HG02588 (cell line): ENCODE measurements at regions not wholly inside any gene's neighbourhood (a gene's known extent, or its start where the extent isn't known, plus 50 kb on each side); places are given as distances from the start of the nearest gene placed in this dataset.
"Not testable (repeated sequence)": the region's sequence is repeated elsewhere in the genome, so short reads cannot be mapped to it uniquely, and the experiment has no call there.

Experiments used
- ATAC-seq: cut with Tn5 transposase; IDR thresholded peaks from one replicate; pipeline ENCODE4 v1.9.1; 2021; ENCODE audit warnings: mild to moderate bottlenecking, moderate library complexity; ENCODE audit not compliant: unreplicated experiment

GRCh38 chr1:95657248-95657647, 423.2 kb downstream of the RWDD3 start:
- ATAC-seq: no peak

GRCh38 chr1:95659166-95659565, 425.2 kb downstream of the RWDD3 start:
- no peak for ATAC-seq

- ATAC-seq: no peak
These were observed 425.6 kb downstream of the RWDD3 start for GRCh38 chr1:95659588-95659987.

GRCh38 chr1:95660736-95661135, 426.7 kb downstream of the RWDD3 start:
- no peak for ATAC-seq

- not testable (repeated sequence) for ATAC-seq
These were observed 429.5 kb downstream of the RWDD3 start for GRCh38 chr1:95663530-95663929.

- no peak for ATAC-seq
These were observed 434.2 kb downstream of the RWDD3 start for GRCh38 chr1:95668165-95668564.

- not testable (repeated sequence) for ATAC-seq
These were observed 435.6 kb downstream of the RWDD3 start for GRCh38 chr1:95669638-95670037.

- ATAC-seq: no peak
These were observed 437.1 kb downstream of the RWDD3 start for GRCh38 chr1:95671098-95671497.

GRCh38 chr1:95679262-95679661, 445.3 kb downstream of the RWDD3 start:
- no peak for ATAC-seq

GRCh38 chr1:95685081-95685480, 451.1 kb downstream of the RWDD3 start:
- no peak for ATAC-seq

GRCh38 chr1:95686217-95686616, 452.2 kb downstream of the RWDD3 start:
- no peak for ATAC-seq

GRCh38 chr1:95699149-95699953, 465.3 kb downstream of the RWDD3 start:
- no peak for ATAC-seq

- no peak for ATAC-seq
These were observed 467.6 kb downstream of the RWDD3 start for GRCh38 chr1:95701450-95702173.

- ATAC-seq: no peak
These were observed 469.0 kb downstream of the RWDD3 start for GRCh38 chr1:95703046-95703445.

- ATAC-seq: no peak
These were observed 482.1 kb downstream of the RWDD3 start for GRCh38 chr1:95716097-95716496.

GRCh38 chr1:95716550-95716949, 482.5 kb downstream of the RWDD3 start:
- ATAC-seq: no peak

- no peak for ATAC-seq
These were observed 489.3 kb downstream of the RWDD3 start for GRCh38 chr1:95723346-95723745.

- no peak for ATAC-seq
These were observed 494.8 kb downstream of the RWDD3 start for GRCh38 chr1:95728841-95729240.

GRCh38 chr1:95730986-95731385, 497.0 kb downstream of the RWDD3 start:
- no peak for ATAC-seq

- no peak for ATAC-seq
These were observed 497.5 kb downstream of the RWDD3 start for GRCh38 chr1:95731466-95731865.

- ATAC-seq: no peak
These were observed 499.0 kb downstream of the RWDD3 start for GRCh38 chr1:95733031-95733430.

- no peak for ATAC-seq
These were observed 499.7 kb downstream of the RWDD3 start for GRCh38 chr1:95733671-95734070.
